Nephron progenitor cell (in vitro differentiated cells): ENCODE measurements at regions not wholly inside any gene's neighbourhood (a gene's known extent, or its start where the extent isn't known, plus 50 kb on each side); places are given as distances from the start of the nearest gene placed in this dataset.
"Not testable (repeated sequence)": the region's sequence is repeated elsewhere in the genome, so short reads cannot be mapped to it uniquely, and the experiment has no call there.

ENCODE experiments used
- DNase-seq: peaks from one replicate; pipeline ENCODE4 v3.0.0; 2021
- H3K27ac Mint-ChIP-seq: 2 replicates; pipeline ENCODE4 v1.8.0; 2021; ENCODE audit warnings: mild to moderate bottlenecking, moderate library complexity, mixed read lengths
- H3K27me3 Mint-ChIP-seq: 2 replicates; pipeline ENCODE4 v1.8.0; 2021; ENCODE audit warnings: mild to moderate bottlenecking, low read depth, mixed read lengths; ENCODE audit not compliant: poor library complexity
- H3K36me3 Mint-ChIP-seq: 2 replicates; pipeline ENCODE4 v1.8.0; 2021; ENCODE audit warnings: low read depth, mixed read lengths
- H3K4me1 Mint-ChIP-seq: 2 replicates; pipeline ENCODE4 v1.8.0; 2021; ENCODE audit warnings: mixed read lengths
- H3K4me3 Mint-ChIP-seq: 2 replicates; pipeline ENCODE4 v1.8.0; 2021; ENCODE audit warnings: mild to moderate bottlenecking, moderate library complexity, mixed read lengths
- H3K9me3 Mint-ChIP-seq: 2 replicates; pipeline ENCODE4 v1.8.0; 2021; ENCODE audit warnings: mild to moderate bottlenecking, moderate library complexity, mixed read lengths
- TF ChIP-seq, protein P1 (sequence below): fragments of 200-600 bp; sonication (generic); IDR thresholded peaks from 2 replicates; pipeline ENCODE4 v1.5.0; 2021; ENCODE audit warnings: antibody characterized with exemption

DNA sequence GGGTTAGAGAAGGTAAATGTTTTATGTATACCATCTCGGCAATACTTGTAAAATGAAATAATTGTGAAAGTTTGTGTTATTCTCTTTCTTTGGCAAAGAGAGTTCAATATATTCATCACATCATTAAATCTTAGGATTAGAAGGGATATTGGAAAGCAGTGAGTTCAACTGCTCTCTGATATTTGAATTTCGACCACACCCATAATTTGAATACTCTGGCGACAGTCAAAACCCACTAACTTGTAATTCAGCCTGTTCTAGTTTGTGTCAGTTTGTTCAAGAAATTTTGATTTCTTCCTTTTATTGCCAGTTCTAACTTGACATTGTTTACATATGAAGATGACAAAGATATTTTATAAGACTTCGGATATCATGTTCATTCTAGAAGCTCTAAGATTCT lies 1380.5 kb upstream of the CDH8 start:
- no peak overlapping the region for H3K27ac Mint-ChIP-seq
- no peaks in the 10 kb centered on the region for H3K4me1 Mint-ChIP-seq
- H3K36me3 Mint-ChIP-seq = no peaks in the 10 kb centered on the region
- H3K4me3 Mint-ChIP-seq = no peak overlapping the region
- H3K27me3 Mint-ChIP-seq = no peaks in the 10 kb centered on the region
- TF ChIP-seq, protein P1, sequence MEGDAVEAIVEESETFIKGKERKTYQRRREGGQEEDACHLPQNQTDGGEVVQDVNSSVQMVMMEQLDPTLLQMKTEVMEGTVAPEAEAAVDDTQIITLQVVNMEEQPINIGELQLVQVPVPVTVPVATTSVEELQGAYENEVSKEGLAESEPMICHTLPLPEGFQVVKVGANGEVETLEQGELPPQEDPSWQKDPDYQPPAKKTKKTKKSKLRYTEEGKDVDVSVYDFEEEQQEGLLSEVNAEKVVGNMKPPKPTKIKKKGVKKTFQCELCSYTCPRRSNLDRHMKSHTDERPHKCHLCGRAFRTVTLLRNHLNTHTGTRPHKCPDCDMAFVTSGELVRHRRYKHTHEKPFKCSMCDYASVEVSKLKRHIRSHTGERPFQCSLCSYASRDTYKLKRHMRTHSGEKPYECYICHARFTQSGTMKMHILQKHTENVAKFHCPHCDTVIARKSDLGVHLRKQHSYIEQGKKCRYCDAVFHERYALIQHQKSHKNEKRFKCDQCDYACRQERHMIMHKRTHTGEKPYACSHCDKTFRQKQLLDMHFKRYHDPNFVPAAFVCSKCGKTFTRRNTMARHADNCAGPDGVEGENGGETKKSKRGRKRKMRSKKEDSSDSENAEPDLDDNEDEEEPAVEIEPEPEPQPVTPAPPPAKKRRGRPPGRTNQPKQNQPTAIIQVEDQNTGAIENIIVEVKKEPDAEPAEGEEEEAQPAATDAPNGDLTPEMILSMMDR = no peak
- no peak for DNase-seq
- no peaks in the 10 kb centered on the region for H3K9me3 Mint-ChIP-seq

DNA sequence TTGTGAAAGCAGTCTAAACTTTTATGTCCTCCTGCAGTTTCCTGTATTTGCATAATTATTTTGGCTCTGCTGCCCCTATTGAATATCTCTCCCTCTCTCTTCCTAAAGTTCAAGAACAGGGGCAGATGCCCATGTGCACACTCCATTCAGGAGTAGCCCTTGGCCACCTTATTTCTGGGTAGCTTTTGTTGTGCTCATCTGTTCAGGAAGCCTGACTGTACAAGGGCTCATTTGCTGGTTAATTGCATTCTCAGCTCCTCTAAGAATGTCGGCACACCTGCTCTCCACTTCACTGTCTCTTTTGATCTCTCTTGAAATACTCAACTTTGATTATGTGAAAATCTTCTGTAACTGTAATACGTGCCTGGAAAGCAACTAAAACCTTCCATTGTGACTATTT lies 1378.8 kb upstream of the CDH8 start:
- H3K4me1 Mint-ChIP-seq = no peaks in the 10 kb centered on the region
- no peak for DNase-seq
- TF ChIP-seq, protein P1 = no peak
- no peak overlapping the region for H3K4me3 Mint-ChIP-seq
- no peaks in the 10 kb centered on the region for H3K9me3 Mint-ChIP-seq
- no peak overlapping the region for H3K27ac Mint-ChIP-seq
- no peaks in the 10 kb centered on the region for H3K36me3 Mint-ChIP-seq
- no peaks in the 10 kb centered on the region for H3K27me3 Mint-ChIP-seq

DNA sequence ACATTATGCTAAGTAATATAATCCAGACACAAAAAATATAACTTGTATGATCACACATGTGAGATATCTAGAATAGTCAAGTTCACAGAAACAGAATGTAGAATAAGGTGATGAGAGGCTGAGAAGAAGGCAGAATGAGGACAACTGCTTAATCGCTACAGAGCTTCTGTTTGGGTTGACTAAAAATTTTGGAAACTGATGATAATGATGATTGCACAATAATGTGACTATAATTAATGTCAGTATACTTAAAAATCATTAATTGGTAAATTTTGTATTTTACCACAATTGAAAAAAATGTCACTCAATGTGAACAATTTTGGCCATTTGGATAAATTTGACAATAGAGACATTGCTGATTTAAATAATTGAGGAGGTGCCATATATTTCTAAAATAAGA lies 1374.4 kb upstream of the CDH8 start:
- peaks cover 4% of the 10 kb centered on the region for H3K9me3 Mint-ChIP-seq
- DNase-seq = no peak
- H3K36me3 Mint-ChIP-seq = no peaks in the 10 kb centered on the region
- no peaks in the 10 kb centered on the region for H3K4me1 Mint-ChIP-seq
- no peak overlapping the region for H3K27ac Mint-ChIP-seq
- H3K4me3 Mint-ChIP-seq = no peak overlapping the region
- TF ChIP-seq, protein P1 = no peak
- peaks cover 6% of the 10 kb centered on the region for H3K27me3 Mint-ChIP-seq

DNA sequence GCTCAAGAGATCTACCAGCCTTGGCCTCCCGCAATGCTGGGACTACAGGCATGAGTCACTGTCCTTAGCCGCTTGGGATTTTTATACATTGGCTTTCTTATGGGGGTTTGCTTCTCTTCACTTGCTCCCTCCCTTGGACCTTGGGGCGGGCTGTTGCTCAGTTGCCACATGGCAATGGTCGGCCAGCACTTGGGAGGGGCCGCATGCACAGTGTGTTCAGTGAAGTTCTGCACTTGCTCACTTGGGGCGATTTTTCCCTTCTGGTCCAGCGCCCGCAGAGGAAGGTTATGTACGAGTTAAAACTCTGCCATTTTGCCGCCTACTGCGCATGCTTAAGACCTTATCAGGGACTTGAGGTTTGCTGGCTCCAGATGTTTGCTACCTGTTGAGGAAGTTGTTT lies 1367.6 kb upstream of the CDH8 start:
- Mint-ChIP-seq H3K4me1 (peaks cover 4% of the 10 kb centered on the region), H3K27me3 (peaks cover 9% of the 10 kb centered on the region), H3K9me3 (peaks cover 4% of the 10 kb centered on the region), H3K27ac (no peak overlapping the region), H3K4me3 (no peak overlapping the region), H3K36me3 (no peaks in the 10 kb centered on the region)
- TF ChIP-seq, protein P1 = no peak
- DNase-seq = no peak

DNA sequence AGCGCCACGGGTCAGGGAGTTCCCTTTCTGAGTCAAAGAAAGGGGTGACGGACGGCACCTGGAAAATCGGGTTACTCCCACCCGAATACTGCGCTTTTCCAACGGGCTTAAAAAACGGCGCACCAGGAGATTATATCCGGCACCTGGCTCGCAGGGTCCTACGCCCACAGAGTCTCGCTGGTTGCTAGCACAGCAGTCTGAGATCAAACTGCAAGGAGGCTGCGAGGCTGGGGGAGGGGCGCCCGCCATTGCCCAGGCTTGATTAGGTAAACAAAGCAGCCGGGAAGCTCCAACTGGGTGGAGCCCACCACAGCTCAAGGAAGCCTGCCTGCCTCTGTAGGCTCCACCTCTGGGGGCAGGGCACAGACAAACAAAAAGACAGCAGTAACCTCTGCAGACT lies 1352.0 kb upstream of the CDH8 start:
- H3K27me3 Mint-ChIP-seq, H3K36me3 Mint-ChIP-seq, H3K4me3 Mint-ChIP-seq, H3K9me3 Mint-ChIP-seq, H3K27ac Mint-ChIP-seq, H3K4me1 Mint-ChIP-seq: not testable (repeated sequence)
- peak; percentile 4 for DNase-seq

DNA sequence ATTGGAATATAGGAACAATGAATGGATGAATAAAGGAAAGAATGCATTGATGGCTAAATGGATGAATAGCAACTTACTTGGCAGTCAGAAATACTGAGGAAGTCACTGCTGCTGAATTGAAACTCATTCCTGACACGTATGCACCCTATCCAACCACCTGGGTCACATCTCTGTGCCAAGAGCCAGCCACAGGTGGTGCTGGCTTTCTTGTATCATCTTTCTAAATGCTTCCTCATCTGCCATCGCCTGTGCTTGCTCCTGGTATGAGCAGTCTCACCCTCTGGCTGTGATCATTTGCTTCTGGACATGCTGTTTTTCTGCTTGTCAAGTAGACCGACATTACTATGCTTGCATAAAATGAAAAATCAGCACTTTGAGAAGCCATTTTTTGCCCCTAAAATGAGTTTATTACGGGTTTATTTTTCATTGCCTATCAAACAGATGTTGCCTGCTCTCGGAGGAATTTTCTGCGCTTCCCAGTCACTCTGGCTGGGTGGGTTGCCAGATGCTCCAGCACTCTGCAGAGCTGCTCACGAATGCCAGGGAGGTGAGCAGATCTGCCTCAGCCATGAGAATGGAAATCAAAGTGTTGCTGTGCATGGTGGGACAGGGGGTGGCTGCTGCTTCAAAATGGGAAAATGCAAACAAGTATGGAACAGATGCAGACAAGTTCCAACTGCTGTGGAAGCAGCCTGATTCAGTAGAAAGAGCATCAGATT lies 1349.6 kb upstream of the CDH8 start:
- Mint-ChIP-seq H3K27ac (no peak overlapping the region), H3K9me3 (peaks cover 6% of the 10 kb centered on the region), H3K36me3 (no peaks in the 10 kb centered on the region), H3K4me3 (no peak overlapping the region), H3K27me3 (no peaks in the 10 kb centered on the region), H3K4me1 (no peaks in the 10 kb centered on the region)
- no peak for DNase-seq
- TF ChIP-seq, protein P1 = no peak
